Endothelial cell of umbilical vein (primary cell): ENCODE measurements at regions not wholly inside any gene's neighbourhood (a gene's known extent, or its start where the extent isn't known, plus 50 kb on each side); places are given as distances from the start of the nearest gene placed in this dataset.

ENCODE experiments used
- BruUV-seq: library from RNA; stranded (reverse); fragments of 400-500 nt; replicated peaks from 2 replicates; lab custom pipeline; 2021; lab: Mats Ljungman, UMichigan
- CTCF ChIA-PET: fragments of 300-600, 350-600 bp; sonication (Branson Sonifier 250); formaldehyde crosslinking; loops from one replicate; lab custom pipeline; 2021; ENCODE audit warnings: antibody characterized with exemption, inconsistent platforms; lab: Charles Lee
- POLR2A ChIA-PET: fragments of 300-600, 350-600 bp; sonication (Branson Sonifier 250); formaldehyde crosslinking; loops from one replicate; lab custom pipeline; 2021; ENCODE audit warnings: antibody characterized with exemption, inconsistent platforms; lab: Charles Lee
- DNase-seq: peaks from one replicate; pipeline ENCODE4 v3.0.0-alpha.2; 2011; ENCODE audit warnings: low read depth, low spot score
- FAIRE-seq: peaks from 2 replicates; lab custom pipeline; 2011; peaks lifted over from hg19 to GRCh38; lab: Jason Lieb, UNC
- H2AFZ ChIP-seq: 2 replicates; pipeline ENCODE4 v1.6.0; 2012; ENCODE audit warnings: low read depth, low read length, control low read depth, inconsistent platforms
- H3K27ac ChIP-seq: 2 replicates; pipeline ENCODE4 v1.5.1; 2011; ENCODE audit warnings: low read depth, mild to moderate bottlenecking, control low read depth, low read length, moderate library complexity; ENCODE audit not compliant: insufficient read depth
- H3K27me3 ChIP-seq, 2 experiments: 2 replicates each; pipeline versions ENCODE4 v1.6.0 to v1.6.1; 2011; ENCODE audit warnings: low read length in 2 of 2, mixed read lengths in 1 of 2; ENCODE audit not compliant: control insufficient read depth in 2 of 2, insufficient read depth in 2 of 2
- H3K36me3 ChIP-seq, 2 experiments: 2 replicates in 1 of 2; 3 replicates in 1 of 2; pipeline ENCODE4 v1.5.1; 2011; ENCODE audit warnings: low read length in 2 of 2, mild to moderate bottlenecking in 1 of 2, moderate library complexity in 1 of 2; ENCODE audit not compliant: control insufficient read depth in 2 of 2, insufficient read depth in 2 of 2; ENCODE audit errors: extremely low read depth in 1 of 2
- H3K4me1 ChIP-seq: 3 replicates; pipeline ENCODE4 v1.5.1; 2011; ENCODE audit warnings: mild to moderate bottlenecking, low read length; ENCODE audit not compliant: control insufficient read depth, insufficient read depth; ENCODE audit errors: extremely low read depth
- H3K4me2 ChIP-seq: 2 replicates; pipeline ENCODE4 v1.6.1; 2011; ENCODE audit warnings: low read length, control low read depth, mixed read lengths; ENCODE audit not compliant: insufficient read depth
- H3K4me3 ChIP-seq, 3 experiments: fragments of 200-600 bp in 1 of 3; sonication (generic), shearing (Covaris generic) in 1 of 3; replicated peaks in 1 of 3; 2 replicates each; pipeline ENCODE4 v1.5.1; 2011 to 2016; ENCODE audit warnings: control low read depth in 3 of 3, low read length in 3 of 3, mild to moderate bottlenecking in 2 of 3, inconsistent platforms in 1 of 3, low read depth in 1 of 3, moderate library complexity in 1 of 3; ENCODE audit not compliant: insufficient read depth in 1 of 3
- H3K79me2 ChIP-seq: 2 replicates; pipeline ENCODE4 v1.6.0; 2012; ENCODE audit warnings: low read length, inconsistent platforms; ENCODE audit not compliant: control insufficient read depth, insufficient read depth
- H3K9ac ChIP-seq: replicated peaks from 2 replicates; pipeline ENCODE3; 2011; ENCODE audit warnings: low read length, control low read depth; ENCODE audit not compliant: insufficient read depth; ENCODE audit errors: extremely low read depth
- H3K9me1 ChIP-seq: replicated peaks from 3 replicates; pipeline ENCODE4 v1.6.0; 2011; ENCODE audit warnings: mild to moderate bottlenecking, low read length; ENCODE audit not compliant: control insufficient read depth, insufficient read depth; ENCODE audit errors: extremely low read depth
- H3K9me3 ChIP-seq: replicated peaks from 2 replicates; pipeline ENCODE4 v1.5.1; 2012; ENCODE audit warnings: low read length, inconsistent platforms; ENCODE audit not compliant: control insufficient read depth, insufficient read depth
- H4K20me1 ChIP-seq: replicated peaks from 2 replicates; pipeline ENCODE3; 2011; ENCODE audit warnings: mild to moderate bottlenecking, low read length; ENCODE audit not compliant: control insufficient read depth, insufficient read depth; ENCODE audit errors: extremely low read depth
- EZH2 ChIP-seq: IDR thresholded peaks from 2 replicates; pipeline ENCODE4 v1.6.1; 2012; ENCODE audit warnings: borderline replicate concordance, low read depth, mild to moderate bottlenecking, moderate library complexity, low read length, inconsistent platforms; ENCODE audit not compliant: severe bottlenecking
- FOS ChIP-seq: IDR thresholded peaks from 2 replicates; pipeline ENCODE4 v1.6.1; 2011; ENCODE audit warnings: mild to moderate bottlenecking, low read length, moderate library complexity, borderline replicate concordance; ENCODE audit not compliant: insufficient read depth
- GATA2 ChIP-seq: IDR thresholded peaks from 2 replicates; pipeline ENCODE4 v1.7.0; 2011; ENCODE audit warnings: low read depth, mild to moderate bottlenecking, moderate library complexity, mixed read lengths, low read length; ENCODE audit not compliant: insufficient read length, insufficient read depth
- JUN ChIP-seq: IDR thresholded peaks from 2 replicates; pipeline ENCODE4 v1.6.1; 2011; ENCODE audit warnings: borderline replicate concordance, low read depth; ENCODE audit not compliant: insufficient read length, insufficient read depth
- MYC ChIP-seq: IDR thresholded peaks from one replicate; pipeline ENCODE4 v1.6.1; 2011; ENCODE audit warnings: mild to moderate bottlenecking, low read depth, low read length
- POLR2A ChIP-seq: IDR thresholded peaks from 2 replicates; pipeline ENCODE4 v1.6.1; 2012; ENCODE audit warnings: low read depth, mild to moderate bottlenecking, control low read depth, low read length
- POLR2AphosphoS5 ChIP-seq: IDR thresholded peaks from 2 replicates; pipeline ENCODE4 v1.6.1; 2012; ENCODE audit warnings: low read depth, mild to moderate bottlenecking, control low read depth, low read length, moderate library complexity; ENCODE audit not compliant: insufficient read depth
- dilution Hi-C: fragments of 300-500 bp; cut with MboI; formaldehyde crosslinking; loops from one replicate; pipeline ENCODE4 v1.15.0; 2019; ENCODE audit warnings: low sequenced_read_pairs; ENCODE audit not compliant: extremely low pct_ligation_motif_present
- intact Hi-C: fragments of 100-400 bp; cut with micrococcal nuclease; formaldehyde crosslinking; loops from one replicate; pipeline ENCODE4 v1.10.0; 2022
- TF ChIP-seq, protein P1 (sequence below): IDR thresholded peaks from 2 replicates; pipeline ENCODE4 v1.6.1; 2011; ENCODE audit not compliant: insufficient read depth, insufficient read length

DNA sequence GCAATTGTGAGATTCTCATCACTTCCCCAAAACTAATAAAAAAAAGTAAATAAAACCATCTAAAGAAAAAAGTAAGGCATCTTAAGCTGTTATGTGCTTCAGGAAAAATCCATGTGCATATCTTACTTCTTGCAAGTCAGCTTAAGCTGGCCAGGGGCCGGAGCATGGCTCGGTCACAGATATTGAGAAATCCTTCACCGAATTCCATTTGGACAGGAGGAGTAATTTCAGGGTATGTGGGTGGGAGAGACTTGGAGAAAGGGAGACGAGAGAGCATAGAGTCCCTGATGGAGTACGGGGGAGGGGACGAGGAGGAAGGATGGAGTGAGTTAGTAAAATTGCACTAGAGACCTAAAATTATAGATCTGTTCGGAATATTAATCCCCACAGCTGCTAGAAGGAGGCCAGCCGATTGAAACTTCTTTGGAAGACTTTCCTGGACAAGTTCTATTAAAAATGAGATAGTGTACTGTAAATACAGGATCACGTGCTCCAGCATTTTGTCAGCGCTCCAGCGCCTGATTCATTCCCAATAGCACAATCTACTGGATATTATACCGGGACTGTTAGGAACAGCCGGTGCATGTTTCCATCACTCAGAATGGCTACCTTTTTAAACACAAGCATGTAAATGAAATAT lies 438.5 kb downstream of the ZNF516 start:
- no peak overlapping the region for H3K9ac ChIP-seq
- no peaks in the 10 kb centered on the region for H4K20me1 ChIP-seq
- H3K36me3 ChIP-seq: no peaks in the 10 kb centered on the region
- H3K4me2 ChIP-seq: no peak overlapping the region
- POLR2A ChIA-PET: no interaction called here
- FAIRE-seq: no peak
- H3K4me3 ChIP-seq: no peak overlapping the region
- no peak for DNase-seq
- H3K4me1 ChIP-seq: no peaks in the 10 kb centered on the region
- no peaks in the 10 kb centered on the region for H3K9me1 ChIP-seq
- no peak overlapping the region for H3K27ac ChIP-seq
- BruUV-seq: no TSS peak
- H2AFZ ChIP-seq: no peak overlapping the region
- CTCF ChIA-PET: no interaction called here
- TF ChIP-seq JUN (no peak), GATA2 (no peak), POLR2AphosphoS5 (no peak), MYC (no peak), POLR2A (no peak), FOS (no peak), EZH2 (no peak)
- intact Hi-C loops (no loop called here), dilution Hi-C loops (no loop called here)
- H3K79me2 ChIP-seq: no peaks in the 10 kb centered on the region
- H3K27me3 ChIP-seq: no peaks in the 10 kb centered on the region
- H3K9me3 ChIP-seq: peaks cover 2% of the 10 kb centered on the region

DNA sequence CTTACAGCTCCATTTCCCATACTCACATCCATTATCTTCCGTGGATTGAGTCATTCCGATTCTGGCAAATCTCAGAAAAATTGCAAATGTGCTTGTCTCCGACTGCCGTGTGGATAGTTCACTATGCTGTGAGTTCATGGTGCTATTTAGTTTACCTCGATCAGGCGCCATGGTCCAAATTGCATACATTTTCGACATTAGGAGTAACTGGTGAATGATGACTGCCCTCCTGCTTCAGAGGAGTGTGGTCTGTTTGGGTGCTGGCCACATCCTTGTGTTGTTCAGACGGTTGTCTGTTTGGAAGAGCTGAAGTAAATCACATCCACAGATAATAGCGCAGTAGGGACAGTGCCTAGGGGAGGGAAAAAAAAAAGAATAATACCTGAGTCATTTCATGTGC lies 439.5 kb downstream of the ZNF516 start:
- TF ChIP-seq, protein P1, sequence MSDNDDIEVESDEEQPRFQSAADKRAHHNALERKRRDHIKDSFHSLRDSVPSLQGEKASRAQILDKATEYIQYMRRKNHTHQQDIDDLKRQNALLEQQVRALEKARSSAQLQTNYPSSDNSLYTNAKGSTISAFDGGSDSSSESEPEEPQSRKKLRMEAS: no peak
- dilution Hi-C loops: no loop called here
- no peaks in the 10 kb centered on the region for H4K20me1 ChIP-seq
- H3K4me1 ChIP-seq: no peaks in the 10 kb centered on the region
- no peak overlapping the region for H3K9ac ChIP-seq
- intact Hi-C loops: no loop called here
- ChIA-PET POLR2A (no interaction called here), CTCF (no interaction called here)
- H3K36me3 ChIP-seq: no peaks in the 10 kb centered on the region
- no peak overlapping the region for H3K27ac ChIP-seq
- no peaks in the 10 kb centered on the region for H3K79me2 ChIP-seq
- no peaks in the 10 kb centered on the region for H3K9me1 ChIP-seq
- H3K27me3 ChIP-seq: no peaks in the 10 kb centered on the region
- H3K4me3 ChIP-seq: no peak overlapping the region
- DNase-seq (no peak), FAIRE-seq (no peak)
- no TSS peak for BruUV-seq
- no peaks in the 10 kb centered on the region for H3K9me3 ChIP-seq
- no peak overlapping the region for H3K4me2 ChIP-seq
- H2AFZ ChIP-seq: no peak overlapping the region
